MM.1S (cell line): ENCODE measurements at regions not wholly inside any gene's neighbourhood (a gene's known extent, or its start where the extent isn't known, plus 50 kb on each side); places are given as distances from the start of the nearest gene placed in this dataset.

Experiments used
- DNase-seq: peaks from one replicate; pipeline ENCODE4 v3.0.0-alpha.2; 2015
- H2AFZ ChIP-seq: fragments of 300-600 bp; sonication (generic); 2 replicates; pipeline ENCODE4 v1.6.0; 2016; ENCODE audit warnings: antibody characterized with exemption, low read length
- H3F3A ChIP-seq: fragments of 300-600 bp; sonication (generic); 2 replicates; pipeline ENCODE4 v1.6.1; 2016; ENCODE audit warnings: mild to moderate bottlenecking, antibody characterized with exemption, low read length, moderate library complexity, mixed read lengths; ENCODE audit not compliant: insufficient read depth
- H3K27ac ChIP-seq: fragments of 300-600 bp; sonication (generic); 2 replicates; pipeline ENCODE4 v1.5.1; 2016; ENCODE audit warnings: mild to moderate bottlenecking, low read length
- H3K27me3 ChIP-seq: fragments of 300-600 bp; sonication (generic); replicated peaks from 2 replicates; pipeline ENCODE4 v1.6.0; 2016; ENCODE audit warnings: low read length; ENCODE audit not compliant: insufficient read depth
- H3K36me3 ChIP-seq: fragments of 300-600 bp; sonication (generic); replicated peaks from 2 replicates; pipeline ENCODE4 v1.6.1; 2016; ENCODE audit warnings: mild to moderate bottlenecking, low read length, mixed read lengths; ENCODE audit not compliant: insufficient read depth
- H3K4me1 ChIP-seq: fragments of 300-600 bp; sonication (generic); 2 replicates; pipeline ENCODE4 v1.6.1; 2016; ENCODE audit warnings: low read length, mixed read lengths
- H3K4me2 ChIP-seq: fragments of 300-600 bp; sonication (generic); 2 replicates; pipeline ENCODE4 v1.6.0; 2016; ENCODE audit warnings: low read depth, low read length
- H3K4me3 ChIP-seq: fragments of 300-600 bp; sonication (generic); 2 replicates; pipeline ENCODE4 v1.5.1; 2016; ENCODE audit warnings: low read length, mixed read lengths
- H3K79me2 ChIP-seq: fragments of 300-600 bp; sonication (generic); 2 replicates; pipeline ENCODE4 v1.6.1; 2016; ENCODE audit warnings: mixed run types, low read length, mixed read lengths
- H3K9ac ChIP-seq: fragments of 300-600 bp; sonication (generic); 2 replicates; pipeline ENCODE4 v1.6.1; 2016; ENCODE audit warnings: low read length, mixed read lengths
- H3K9me2 ChIP-seq: fragments of 300-600 bp; sonication (generic); replicated peaks from 2 replicates; pipeline ENCODE4 v1.6.1; 2016; ENCODE audit warnings: mild to moderate bottlenecking, low read length, mixed read lengths; ENCODE audit not compliant: insufficient read depth
- H3K9me3 ChIP-seq: fragments of 300-600 bp; sonication (generic); replicated peaks from 2 replicates; pipeline ENCODE4 v1.6.1; 2016; ENCODE audit warnings: mild to moderate bottlenecking, low read length, mixed read lengths; ENCODE audit not compliant: insufficient read depth
- H4K20me1 ChIP-seq: fragments of 300-600 bp; sonication (generic); 2 replicates; pipeline ENCODE4 v1.6.1; 2016; ENCODE audit warnings: mild to moderate bottlenecking, low read length, moderate library complexity, mixed read lengths; ENCODE audit not compliant: insufficient read depth
- EZH2 ChIP-seq: fragments of 300-600 bp; sonication (generic); optimal IDR thresholded peaks from 2 replicates; pipeline ENCODE3; 2017; ENCODE audit warnings: low read depth, mild to moderate bottlenecking, antibody characterized with exemption, low read length, mixed read lengths
- EZH2phosphoT487 ChIP-seq: fragments of 300-600 bp; sonication (generic); IDR thresholded peaks from 2 replicates; pipeline ENCODE4 v1.6.1; 2018; ENCODE audit warnings: antibody characterized with exemption, low read length
- TF ChIP-seq, protein P1 (sequence below): fragments of 300-600 bp; sonication (generic); IDR thresholded peaks from 2 replicates; pipeline ENCODE4 v1.5.1; 2016; ENCODE audit warnings: antibody characterized with exemption, low read length, mixed read lengths

DNA sequence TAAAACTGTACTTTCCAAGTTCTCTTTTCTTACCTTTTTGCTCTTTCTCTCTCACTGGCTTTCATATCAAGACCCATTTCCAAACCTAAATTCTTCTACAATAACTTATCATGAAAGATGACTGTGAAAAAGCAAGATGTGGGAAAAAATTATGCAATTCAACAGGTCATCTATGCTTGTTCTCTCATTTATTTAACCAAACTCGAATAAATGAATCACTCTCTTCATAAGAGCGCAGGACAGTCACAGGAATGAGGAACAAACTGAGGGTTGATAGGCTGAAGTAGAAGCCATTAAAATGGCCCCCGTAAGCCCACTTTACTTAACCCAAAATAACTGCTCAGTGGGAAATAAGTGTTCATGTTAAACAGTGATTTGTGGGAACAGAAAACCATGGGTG, 1289.7 kb upstream of the SORCS1 start:
- Histone ChIP-seq H3K4me2 (no peak overlapping the region), H3K4me3 (no peak overlapping the region)

DNA sequence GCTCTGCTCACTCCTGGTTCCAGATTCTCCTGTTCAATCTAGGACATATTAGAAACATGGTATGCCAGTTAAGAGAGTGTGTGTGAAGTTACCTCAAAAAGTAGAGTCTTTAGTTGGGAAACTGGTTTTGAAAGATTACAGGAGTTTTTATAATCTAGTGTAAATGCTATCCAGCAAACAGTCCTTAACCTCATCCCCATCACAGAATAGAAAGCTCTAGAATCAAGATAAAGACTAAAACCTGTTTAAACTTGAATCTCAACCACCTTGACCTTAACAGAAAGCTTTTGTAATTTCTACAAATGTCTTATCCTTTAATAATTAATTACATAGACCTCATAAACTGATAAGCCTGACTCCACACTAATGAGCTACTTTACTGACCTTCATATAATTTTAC, 1288.7 kb upstream of the SORCS1 start:
- H3K4me1 ChIP-seq: no peaks in the 10 kb centered on the region
- H3K9me2 ChIP-seq: no peaks in the 10 kb centered on the region
- H4K20me1 ChIP-seq: no peaks in the 10 kb centered on the region
- H3K27ac ChIP-seq: no peak overlapping the region
- TF ChIP-seq EZH2phosphoT487 (no peak), EZH2 (no peak)
- TF ChIP-seq, protein P1, sequence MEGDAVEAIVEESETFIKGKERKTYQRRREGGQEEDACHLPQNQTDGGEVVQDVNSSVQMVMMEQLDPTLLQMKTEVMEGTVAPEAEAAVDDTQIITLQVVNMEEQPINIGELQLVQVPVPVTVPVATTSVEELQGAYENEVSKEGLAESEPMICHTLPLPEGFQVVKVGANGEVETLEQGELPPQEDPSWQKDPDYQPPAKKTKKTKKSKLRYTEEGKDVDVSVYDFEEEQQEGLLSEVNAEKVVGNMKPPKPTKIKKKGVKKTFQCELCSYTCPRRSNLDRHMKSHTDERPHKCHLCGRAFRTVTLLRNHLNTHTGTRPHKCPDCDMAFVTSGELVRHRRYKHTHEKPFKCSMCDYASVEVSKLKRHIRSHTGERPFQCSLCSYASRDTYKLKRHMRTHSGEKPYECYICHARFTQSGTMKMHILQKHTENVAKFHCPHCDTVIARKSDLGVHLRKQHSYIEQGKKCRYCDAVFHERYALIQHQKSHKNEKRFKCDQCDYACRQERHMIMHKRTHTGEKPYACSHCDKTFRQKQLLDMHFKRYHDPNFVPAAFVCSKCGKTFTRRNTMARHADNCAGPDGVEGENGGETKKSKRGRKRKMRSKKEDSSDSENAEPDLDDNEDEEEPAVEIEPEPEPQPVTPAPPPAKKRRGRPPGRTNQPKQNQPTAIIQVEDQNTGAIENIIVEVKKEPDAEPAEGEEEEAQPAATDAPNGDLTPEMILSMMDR: no peak
- no peak overlapping the region for H3K9ac ChIP-seq
- no peaks in the 10 kb centered on the region for H3K9me3 ChIP-seq
- no peak overlapping the region for H3K4me2 ChIP-seq
- no peak overlapping the region for H2AFZ ChIP-seq
- no peak for DNase-seq
- no peaks in the 10 kb centered on the region for H3K79me2 ChIP-seq
- no peak overlapping the region for H3K4me3 ChIP-seq
- H3K36me3 ChIP-seq: no peaks in the 10 kb centered on the region
- H3F3A ChIP-seq: no peaks in the 10 kb centered on the region
- no peaks in the 10 kb centered on the region for H3K27me3 ChIP-seq

More for the DNA sequence above, 1289.7 kb upstream of the SORCS1 start:
- H3K9me2 ChIP-seq: no peaks in the 10 kb centered on the region
- H3K27me3 ChIP-seq: no peaks in the 10 kb centered on the region
- H3K4me1 ChIP-seq: no peaks in the 10 kb centered on the region
- no peak overlapping the region for H3K9ac ChIP-seq
- H3K27ac ChIP-seq: no peak overlapping the region
- no peak for DNase-seq
- H3K79me2 ChIP-seq: no peaks in the 10 kb centered on the region
- H3F3A ChIP-seq: no peaks in the 10 kb centered on the region
- no peaks in the 10 kb centered on the region for H3K36me3 ChIP-seq
- TF ChIP-seq EZH2 (no peak), EZH2phosphoT487 (no peak)
- TF ChIP-seq, protein P1: no peak
- H4K20me1 ChIP-seq: no peaks in the 10 kb centered on the region
- no peaks in the 10 kb centered on the region for H3K9me3 ChIP-seq
- H2AFZ ChIP-seq: no peak overlapping the region

DNA sequence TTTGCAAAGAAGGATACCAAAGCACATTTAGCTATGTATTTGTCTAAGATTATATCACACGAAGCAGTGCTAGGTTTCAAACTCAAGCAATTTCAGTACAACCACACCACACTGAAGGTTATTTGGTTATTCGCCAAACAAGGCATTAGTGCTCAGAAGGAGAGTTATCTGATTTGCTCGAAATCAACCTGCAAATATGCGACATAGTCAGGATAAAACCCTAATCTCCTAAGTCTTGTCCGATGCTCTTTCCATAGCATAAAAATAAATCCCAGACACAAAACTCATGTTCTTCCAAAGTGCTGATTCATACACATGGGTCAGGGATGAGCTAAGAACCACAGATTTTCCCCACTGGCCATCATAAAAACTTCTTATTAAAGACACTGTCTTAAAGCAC, 1288.0 kb upstream of the SORCS1 start:
- Histone ChIP-seq H3K4me3 (no peak overlapping the region), H2AFZ (no peak overlapping the region), H3K36me3 (no peaks in the 10 kb centered on the region), H3K9me2 (no peaks in the 10 kb centered on the region), H4K20me1 (no peaks in the 10 kb centered on the region), H3F3A (no peaks in the 10 kb centered on the region), H3K9ac (no peak overlapping the region), H3K9me3 (no peaks in the 10 kb centered on the region), H3K27me3 (no peaks in the 10 kb centered on the region), H3K4me1 (no peaks in the 10 kb centered on the region), H3K79me2 (no peaks in the 10 kb centered on the region), H3K27ac (no peak overlapping the region), H3K4me2 (no peak overlapping the region)
- TF ChIP-seq EZH2 (no peak), EZH2phosphoT487 (no peak)
- TF ChIP-seq, protein P1: no peak
- DNase-seq: no peak
